DOHH2 (cell line): ENCODE measurements at regions not wholly inside any gene's neighbourhood (a gene's known extent, or its start where the extent isn't known, plus 50 kb on each side); places are given as distances from the start of the nearest gene placed in this dataset.

Source experiments
- EZH2phosphoT487 ChIP-seq: fragments of 200-600 bp; sonication (generic); IDR thresholded peaks from 2 replicates; pipeline ENCODE4 v1.6.1; 2017; ENCODE audit warnings: borderline replicate concordance, mild to moderate bottlenecking, antibody characterized with exemption, low read length, moderate library complexity, mixed read lengths
- TF ChIP-seq, protein P1 (sequence below): fragments of 200-600 bp; sonication (generic); IDR thresholded peaks from one replicate; pipeline ENCODE4 v1.5.1; 2014; ENCODE audit warnings: antibody characterized with exemption, mild to moderate bottlenecking, low read depth, low read length; ENCODE audit not compliant: poor library complexity, severe bottlenecking

DNA sequence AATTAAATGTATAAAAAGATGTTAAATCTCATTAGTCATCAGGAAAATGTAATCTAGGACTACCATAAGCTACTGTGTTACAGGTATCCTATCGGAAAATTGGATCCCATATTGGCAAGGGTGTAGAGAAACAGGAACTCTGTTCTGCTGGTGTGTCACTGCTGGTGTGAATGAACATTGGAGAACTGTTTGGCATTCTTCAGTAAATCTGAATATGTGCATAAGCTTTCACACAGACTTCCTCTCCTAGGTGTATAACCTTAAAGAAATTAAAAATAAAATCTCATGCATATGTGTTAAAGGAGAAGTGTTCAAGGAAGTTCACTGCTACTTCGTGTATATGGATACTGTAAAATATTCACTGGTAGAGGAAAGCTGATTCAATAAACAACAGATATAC, 484.6 kb upstream of the TLE4 start:
- TF ChIP-seq, protein P1, sequence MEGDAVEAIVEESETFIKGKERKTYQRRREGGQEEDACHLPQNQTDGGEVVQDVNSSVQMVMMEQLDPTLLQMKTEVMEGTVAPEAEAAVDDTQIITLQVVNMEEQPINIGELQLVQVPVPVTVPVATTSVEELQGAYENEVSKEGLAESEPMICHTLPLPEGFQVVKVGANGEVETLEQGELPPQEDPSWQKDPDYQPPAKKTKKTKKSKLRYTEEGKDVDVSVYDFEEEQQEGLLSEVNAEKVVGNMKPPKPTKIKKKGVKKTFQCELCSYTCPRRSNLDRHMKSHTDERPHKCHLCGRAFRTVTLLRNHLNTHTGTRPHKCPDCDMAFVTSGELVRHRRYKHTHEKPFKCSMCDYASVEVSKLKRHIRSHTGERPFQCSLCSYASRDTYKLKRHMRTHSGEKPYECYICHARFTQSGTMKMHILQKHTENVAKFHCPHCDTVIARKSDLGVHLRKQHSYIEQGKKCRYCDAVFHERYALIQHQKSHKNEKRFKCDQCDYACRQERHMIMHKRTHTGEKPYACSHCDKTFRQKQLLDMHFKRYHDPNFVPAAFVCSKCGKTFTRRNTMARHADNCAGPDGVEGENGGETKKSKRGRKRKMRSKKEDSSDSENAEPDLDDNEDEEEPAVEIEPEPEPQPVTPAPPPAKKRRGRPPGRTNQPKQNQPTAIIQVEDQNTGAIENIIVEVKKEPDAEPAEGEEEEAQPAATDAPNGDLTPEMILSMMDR, result no peak
- no peak for TF ChIP-seq EZH2phosphoT487
